ENCODE measurements at regions not wholly inside any gene's neighbourhood (a gene's known extent, or its start where the extent isn't known, plus 50 kb on each side); places are given as distances from the start of the nearest gene placed in this dataset.
A peak's percentile ranks its signal among the peaks of the same experiment; 100 is the strongest.

- TF ChIP-seq PATZ1 (CRISPR knock-in tag; IDR thresholded peaks at IDR 0.05; ENCODE audit: borderline replicate concordance): no peak
- peak; percentile 29; the same call in 1 of the 2 replicates for TF ChIP-seq TOX (CRISPR knock-in tag; IDR thresholded peaks at IDR 0.05; ENCODE audit: borderline replicate concordance)
- no peak for TF ChIP-seq TCF4 (CRISPR knock-in tag; IDR thresholded peaks at IDR 0.05; ENCODE audit: borderline replicate concordance)
- 0 out of 2 replicates have a peak, but pooled peaks have one; percentile 12 for TF ChIP-seq OSR1 (CRISPR knock-in tag; IDR thresholded peaks at IDR 0.05)
- no peak for TF ChIP-seq ZFP30 (CRISPR knock-in tag; IDR thresholded peaks at IDR 0.05)
- TF ChIP-seq, protein P1, sequence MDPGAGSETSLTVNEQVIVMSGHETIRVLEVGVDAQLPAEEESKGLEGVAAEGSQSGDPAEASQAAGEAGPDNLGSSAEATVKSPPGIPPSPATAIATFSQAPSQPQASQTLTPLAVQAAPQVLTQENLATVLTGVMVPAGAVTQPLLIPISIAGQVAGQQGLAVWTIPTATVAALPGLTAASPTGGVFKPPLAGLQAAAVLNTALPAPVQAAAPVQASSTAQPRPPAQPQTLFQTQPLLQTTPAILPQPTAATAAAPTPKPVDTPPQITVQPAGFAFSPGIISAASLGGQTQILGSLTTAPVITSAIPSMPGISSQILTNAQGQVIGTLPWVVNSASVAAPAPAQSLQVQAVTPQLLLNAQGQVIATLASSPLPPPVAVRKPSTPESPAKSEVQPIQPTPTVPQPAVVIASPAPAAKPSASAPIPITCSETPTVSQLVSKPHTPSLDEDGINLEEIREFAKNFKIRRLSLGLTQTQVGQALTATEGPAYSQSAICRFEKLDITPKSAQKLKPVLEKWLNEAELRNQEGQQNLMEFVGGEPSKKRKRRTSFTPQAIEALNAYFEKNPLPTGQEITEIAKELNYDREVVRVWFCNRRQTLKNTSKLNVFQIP (CRISPR knock-in tag; IDR thresholded peaks at IDR 0.05; ENCODE audit: borderline replicate concordance, low read depth): no peak
- no peak for TF ChIP-seq RARB (CRISPR knock-in tag; IDR thresholded peaks at IDR 0.05)
Observed at GRCh38 chr1:220962031-220962751, 82.9 kb downstream of the HLX start.
